ENCODE measurements at regions not wholly inside any gene's neighbourhood (a gene's known extent, or its start where the extent isn't known, plus 50 kb on each side); places are given as distances from the start of the nearest gene placed in this dataset.
"Not testable (repeated sequence)": the region's sequence is repeated elsewhere in the genome, so short reads cannot be mapped to it uniquely, and the experiment has no call there.

DNA sequence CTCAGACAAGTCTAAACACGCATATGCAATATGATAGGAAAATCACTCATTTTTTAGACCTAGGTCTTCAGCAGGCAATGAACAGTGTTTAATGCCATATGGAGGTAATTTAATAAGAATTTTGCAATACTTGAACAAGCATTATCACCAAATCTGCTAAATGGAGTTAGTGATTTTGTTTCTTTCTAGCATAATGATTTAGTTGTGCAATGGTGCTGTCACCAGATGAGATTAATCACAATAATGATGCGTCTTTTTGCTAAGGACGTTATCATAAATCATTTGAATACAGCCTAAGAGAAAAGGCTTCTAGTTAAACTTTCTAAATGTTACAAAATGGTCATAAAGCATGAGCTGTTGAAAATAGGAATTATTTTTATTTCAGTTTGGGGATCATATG lies 170.0 kb upstream of the SLC16A7 start:
- POLR2A ChIA-PET = no interaction called here
- CTCF ChIA-PET = no interaction called here
- H3K36me3 ChIP-seq (ENCODE audit: control insufficient read depth, insufficient read depth, low read length) = no peaks in the 10 kb centered on the region
- Mint-ChIP-seq H3K27me3 (ENCODE audit: insufficient read depth, unreplicated experiment) (peaks cover 2% of the 10 kb centered on the region), H3K4me1 (ENCODE audit: low read depth, unreplicated experiment) (no peaks in the 10 kb centered on the region), H3K27ac (ENCODE audit: unreplicated experiment) (no peak overlapping the region), H3K9me3 (ENCODE audit: unreplicated experiment) (no peaks in the 10 kb centered on the region), H3K36me3 (ENCODE audit: insufficient read depth, unreplicated experiment) (no peaks in the 10 kb centered on the region), H3K4me3 (ENCODE audit: unreplicated experiment) (no peak overlapping the region)
- H3K27me3 ChIP-seq (replicated peaks; ENCODE audit: control insufficient read depth, insufficient read depth, low read length) = no peaks in the 10 kb centered on the region
- H3K4me1 ChIP-seq = no peaks in the 10 kb centered on the region
- no peaks in the 10 kb centered on the region for H3K9me3 ChIP-seq
- TF ChIP-seq, protein P1, sequence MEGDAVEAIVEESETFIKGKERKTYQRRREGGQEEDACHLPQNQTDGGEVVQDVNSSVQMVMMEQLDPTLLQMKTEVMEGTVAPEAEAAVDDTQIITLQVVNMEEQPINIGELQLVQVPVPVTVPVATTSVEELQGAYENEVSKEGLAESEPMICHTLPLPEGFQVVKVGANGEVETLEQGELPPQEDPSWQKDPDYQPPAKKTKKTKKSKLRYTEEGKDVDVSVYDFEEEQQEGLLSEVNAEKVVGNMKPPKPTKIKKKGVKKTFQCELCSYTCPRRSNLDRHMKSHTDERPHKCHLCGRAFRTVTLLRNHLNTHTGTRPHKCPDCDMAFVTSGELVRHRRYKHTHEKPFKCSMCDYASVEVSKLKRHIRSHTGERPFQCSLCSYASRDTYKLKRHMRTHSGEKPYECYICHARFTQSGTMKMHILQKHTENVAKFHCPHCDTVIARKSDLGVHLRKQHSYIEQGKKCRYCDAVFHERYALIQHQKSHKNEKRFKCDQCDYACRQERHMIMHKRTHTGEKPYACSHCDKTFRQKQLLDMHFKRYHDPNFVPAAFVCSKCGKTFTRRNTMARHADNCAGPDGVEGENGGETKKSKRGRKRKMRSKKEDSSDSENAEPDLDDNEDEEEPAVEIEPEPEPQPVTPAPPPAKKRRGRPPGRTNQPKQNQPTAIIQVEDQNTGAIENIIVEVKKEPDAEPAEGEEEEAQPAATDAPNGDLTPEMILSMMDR (IDR thresholded peaks at IDR 0.05; ENCODE audit: insufficient read depth in 1 of 2, low read depth in 1 of 2, low read length in 1 of 2, severe bottlenecking in 1 of 2, unreplicated experiment in 1 of 2) = no peak
- DNase-seq = no peak
- intact Hi-C loops (cut with micrococcal nuclease; ENCODE audit: unreplicated experiment) = no loop called here
- no peak overlapping the region for H3K4me3 ChIP-seq (ENCODE audit: low read depth, low read length)
- BruUV-seq (replicated peaks) = no TSS peak

DNA sequence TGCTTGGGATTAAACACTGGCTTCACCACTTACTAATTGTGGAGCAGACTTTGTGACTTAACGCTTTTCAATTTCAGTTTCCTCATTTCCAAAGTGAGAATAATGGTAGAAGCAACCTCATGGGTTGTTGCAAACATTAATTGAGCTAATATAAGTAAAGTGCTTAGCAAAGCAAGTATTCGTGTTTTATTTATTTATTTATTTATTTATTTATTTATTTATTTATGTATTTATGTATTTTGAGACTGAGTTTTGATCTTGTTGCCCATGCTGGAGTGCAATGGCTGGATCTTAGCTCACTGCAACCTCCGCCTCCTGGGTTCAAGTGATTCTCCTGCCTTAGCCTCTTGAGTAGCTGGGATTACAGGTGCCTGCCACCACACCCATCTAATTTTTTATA lies 171.2 kb upstream of the SLC16A7 start:
- H3K4me1 Mint-ChIP-seq (ENCODE audit: low read depth, unreplicated experiment); H3K36me3 ChIP-seq (ENCODE audit: control insufficient read depth, insufficient read depth, low read length); H3K27me3 Mint-ChIP-seq (ENCODE audit: insufficient read depth, unreplicated experiment); H3K9me3 Mint-ChIP-seq (ENCODE audit: unreplicated experiment); H3K4me1 ChIP-seq; H3K27ac Mint-ChIP-seq (ENCODE audit: unreplicated experiment); H3K27me3 ChIP-seq (replicated peaks; ENCODE audit: control insufficient read depth, insufficient read depth, low read length); POLR2A ChIA-PET; DNase-seq; CTCF ChIA-PET; intact Hi-C loops (cut with micrococcal nuclease; ENCODE audit: unreplicated experiment); BruUV-seq (replicated peaks); H3K36me3 Mint-ChIP-seq (ENCODE audit: insufficient read depth, unreplicated experiment); H3K4me3 ChIP-seq (ENCODE audit: low read depth, low read length); H3K9me3 ChIP-seq; H3K4me3 Mint-ChIP-seq (ENCODE audit: unreplicated experiment): not testable (repeated sequence)

DNA sequence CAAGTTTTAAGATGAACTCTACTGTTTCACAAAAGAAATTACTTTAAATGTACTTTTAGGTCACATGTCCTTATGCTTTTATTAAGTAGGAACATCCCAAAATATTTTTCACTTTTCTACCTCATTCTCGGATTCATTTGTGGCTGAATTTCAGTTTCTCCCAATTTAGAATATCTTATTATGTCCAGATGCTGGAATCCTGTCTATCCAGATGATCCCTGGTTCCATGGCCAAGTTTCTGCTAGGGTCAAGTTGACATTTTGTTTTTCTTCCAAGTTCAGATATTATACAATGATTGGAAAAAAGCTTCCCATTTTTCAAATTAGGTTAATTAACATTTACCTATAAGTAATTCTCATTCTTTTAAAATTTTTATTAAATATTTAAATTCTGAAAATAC lies 181.8 kb upstream of the SLC16A7 start:
- no peaks in the 10 kb centered on the region for H3K9me3 Mint-ChIP-seq (ENCODE audit: unreplicated experiment)
- ChIA-PET POLR2A (no interaction called here), CTCF (no interaction called here)
- H3K36me3 ChIP-seq (ENCODE audit: control insufficient read depth, insufficient read depth, low read length) = no peaks in the 10 kb centered on the region
- H3K9me3 ChIP-seq = no peaks in the 10 kb centered on the region
- peaks cover 9% of the 10 kb centered on the region for H3K27me3 Mint-ChIP-seq (ENCODE audit: insufficient read depth, unreplicated experiment)
- no peaks in the 10 kb centered on the region for H3K27me3 ChIP-seq (replicated peaks; ENCODE audit: control insufficient read depth, insufficient read depth, low read length)
- no peaks in the 10 kb centered on the region for H3K36me3 Mint-ChIP-seq (ENCODE audit: insufficient read depth, unreplicated experiment)
- H3K4me1 ChIP-seq = no peaks in the 10 kb centered on the region
- H3K4me1 Mint-ChIP-seq (ENCODE audit: low read depth, unreplicated experiment) = no peaks in the 10 kb centered on the region
- H3K27ac Mint-ChIP-seq (ENCODE audit: unreplicated experiment) = no peak overlapping the region
- no peak overlapping the region for H3K4me3 Mint-ChIP-seq (ENCODE audit: unreplicated experiment)
- no peak for DNase-seq
- BruUV-seq (replicated peaks) = no TSS peak
- H3K4me3 ChIP-seq (ENCODE audit: low read depth, low read length) = no peak overlapping the region
- intact Hi-C loops (cut with micrococcal nuclease; ENCODE audit: unreplicated experiment) = no loop called here
- TF ChIP-seq, protein P1 (IDR thresholded peaks at IDR 0.05; ENCODE audit: insufficient read depth in 1 of 2, low read depth in 1 of 2, low read length in 1 of 2, severe bottlenecking in 1 of 2, unreplicated experiment in 1 of 2) = no peak

DNA sequence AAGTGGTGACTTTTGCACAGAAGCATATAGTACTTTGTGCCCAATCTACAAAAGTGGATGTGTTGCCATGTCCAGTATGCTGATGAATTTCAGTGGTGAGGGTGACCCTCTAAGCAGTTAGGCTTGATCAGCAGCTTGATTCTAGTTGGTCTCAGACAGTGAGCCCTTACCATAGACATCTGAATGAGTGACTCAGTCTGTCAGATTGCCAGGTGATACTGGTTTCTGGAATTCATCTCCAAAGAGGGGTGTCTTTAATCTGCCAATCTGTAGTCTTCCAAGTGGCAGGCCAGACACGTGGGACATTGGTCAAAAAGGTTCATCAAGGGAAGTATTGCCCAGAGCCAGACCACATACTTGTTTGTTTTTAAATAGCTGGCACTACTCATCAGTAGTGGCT lies 187.4 kb upstream of the SLC16A7 start:
- H3K9me3 Mint-ChIP-seq (ENCODE audit: unreplicated experiment) = no peaks in the 10 kb centered on the region
- BruUV-seq (replicated peaks) = no TSS peak
- peaks cover 9% of the 10 kb centered on the region for H3K27me3 Mint-ChIP-seq (ENCODE audit: insufficient read depth, unreplicated experiment)
- no peak for DNase-seq
- no peaks in the 10 kb centered on the region for H3K4me1 Mint-ChIP-seq (ENCODE audit: low read depth, unreplicated experiment)
- intact Hi-C loops (cut with micrococcal nuclease; ENCODE audit: unreplicated experiment) = no loop called here
- H3K4me3 Mint-ChIP-seq (ENCODE audit: unreplicated experiment) = no peak overlapping the region
- H3K36me3 Mint-ChIP-seq (ENCODE audit: insufficient read depth, unreplicated experiment) = no peaks in the 10 kb centered on the region
- Histone ChIP-seq H3K27me3 (replicated peaks; ENCODE audit: control insufficient read depth, insufficient read depth, low read length) (no peaks in the 10 kb centered on the region), H3K9me3 (no peaks in the 10 kb centered on the region), H3K4me1 (no peaks in the 10 kb centered on the region), H3K36me3 (ENCODE audit: control insufficient read depth, insufficient read depth, low read length) (no peaks in the 10 kb centered on the region), H3K4me3 (ENCODE audit: low read depth, low read length) (no peak overlapping the region)
- ChIA-PET POLR2A (no interaction called here), CTCF (no interaction called here)
- TF ChIP-seq, protein P1 (IDR thresholded peaks at IDR 0.05; ENCODE audit: insufficient read depth in 1 of 2, low read depth in 1 of 2, low read length in 1 of 2, severe bottlenecking in 1 of 2, unreplicated experiment in 1 of 2) = no peak
- no peak overlapping the region for H3K27ac Mint-ChIP-seq (ENCODE audit: unreplicated experiment)

All from Caco-2 (cell line).